Lung (tissue), 11 donors: ENCODE measurements at regions not wholly inside any gene's neighbourhood (a gene's known extent, or its start where the extent isn't known, plus 50 kb on each side); places are given as distances from the start of the nearest gene placed in this dataset.

Source experiments
- ATAC-seq: fragments of 200-7000 bp; cut with Tn5 transposase; one replicate; pipeline ENCODE4 v1.9.1; 2020; ENCODE audit warnings: moderate number of reproducible peaks; ENCODE audit not compliant: insufficient read depth, low FRiP score
- DNase-seq, 3 donors: peaks; one replicate each; pipeline ENCODE4 v3.0.0-alpha.2; 2013 to 2017
- H3K27ac ChIP-seq, 2 donors: one replicate each; pipeline ENCODE4 v1.5.1; 2013; ENCODE audit warnings: mild to moderate bottlenecking in 2 of 2, moderate library complexity in 2 of 2, control low read depth in 1 of 2, inconsistent platforms in 1 of 2, low read depth in 1 of 2, low read length in 1 of 2
- H3K27me3 ChIP-seq, 3 donors: one replicate each; pipeline ENCODE4 v1.5.1; 2013; ENCODE audit warnings: low read length in 2 of 3; ENCODE audit not compliant: control insufficient read depth in 3 of 3, insufficient read depth in 3 of 3
- H3K36me3 ChIP-seq, 4 donors: one replicate each; pipeline ENCODE4 v1.5.1; 2013; ENCODE audit warnings: low read length in 4 of 4, mild to moderate bottlenecking in 1 of 4, moderate library complexity in 1 of 4; ENCODE audit not compliant: control insufficient read depth in 4 of 4, insufficient read depth in 4 of 4
- H3K4me1 ChIP-seq, 5 donors: one replicate each; pipeline ENCODE4 v1.5.1; 2013; ENCODE audit warnings: low read length in 5 of 5, mild to moderate bottlenecking in 2 of 5, moderate library complexity in 1 of 5; ENCODE audit not compliant: control insufficient read depth in 5 of 5, insufficient read depth in 5 of 5
- H3K4me3 ChIP-seq: one replicate; pipeline ENCODE4 v1.5.1; 2013; ENCODE audit warnings: mild to moderate bottlenecking, control low read depth, moderate library complexity
- H3K9ac ChIP-seq, 2 donors: one replicate each; pipeline ENCODE4 v1.5.1; 2013; ENCODE audit warnings: low read length in 2 of 2, control low read depth in 1 of 2; ENCODE audit not compliant: insufficient read depth in 1 of 2
- H3K9me3 ChIP-seq, 4 donors: one replicate each; pipeline ENCODE4 v1.5.1; 2013; ENCODE audit warnings: low read length in 3 of 4, mild to moderate bottlenecking in 1 of 4, moderate library complexity in 1 of 4; ENCODE audit not compliant: control insufficient read depth in 4 of 4, insufficient read depth in 3 of 4
- WGBS, 2 donors: extraction: QIAGEN DNeasy Blood & Tissue Kit; methylation state at CpG; one replicate each; pipeline ENCODE4 v1.1.7; 2013; 5-methylcytosine and 5-hydroxymethylcytosine counted together
- TF ChIP-seq, protein P1 (sequence below): IDR thresholded peaks from 2 replicates; pipeline ENCODE4 v1.5.1; 2012; ENCODE audit warnings: mild to moderate bottlenecking; ENCODE audit errors: control extremely low read depth, extremely low read depth
- donor health status: control.
- donor health status: control.
- donor health status: Bipolar disorder and iron deficiency.
- donor health status: healthy.
- donor health status: DM: yes; HTN: yes; CAD: no.

DNA sequence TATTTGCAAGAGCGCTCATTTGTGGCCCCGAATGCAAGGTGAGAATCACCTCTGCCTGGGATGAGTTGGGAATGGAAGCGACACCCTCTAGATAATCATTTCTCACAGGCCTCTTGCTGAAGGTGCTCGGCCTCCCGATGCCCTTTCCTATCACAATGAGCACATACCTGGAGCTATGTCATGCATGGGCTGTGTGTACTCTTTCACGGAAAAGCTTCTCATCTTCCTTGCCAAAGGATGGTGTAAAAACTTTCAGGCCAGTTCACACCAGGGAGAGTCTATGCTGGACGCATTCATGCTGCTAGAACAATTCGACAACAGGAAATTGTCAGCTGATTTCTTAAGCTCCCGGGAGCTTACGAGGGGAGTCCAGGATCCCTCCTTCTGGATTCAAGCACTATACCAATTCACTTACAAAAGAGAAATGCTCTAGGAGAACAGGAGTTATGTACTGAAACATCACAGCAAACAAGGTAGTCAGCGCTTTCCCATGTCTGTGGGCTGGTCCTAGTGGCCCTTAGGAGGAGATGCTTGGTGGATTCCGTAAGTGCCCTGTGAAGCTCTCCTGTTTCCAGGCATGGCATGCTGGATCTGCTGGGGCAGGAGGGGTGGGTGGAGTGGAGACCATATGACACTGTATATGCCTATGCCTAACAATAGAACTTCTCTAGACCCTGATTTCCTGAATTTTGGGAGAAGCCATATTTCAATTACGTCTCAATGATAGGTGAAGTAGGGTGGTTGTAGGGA, 53.1 kb upstream of the B3GAT1 start:
- ATAC-seq (no peak), DNase-seq (no peak)

DNA sequence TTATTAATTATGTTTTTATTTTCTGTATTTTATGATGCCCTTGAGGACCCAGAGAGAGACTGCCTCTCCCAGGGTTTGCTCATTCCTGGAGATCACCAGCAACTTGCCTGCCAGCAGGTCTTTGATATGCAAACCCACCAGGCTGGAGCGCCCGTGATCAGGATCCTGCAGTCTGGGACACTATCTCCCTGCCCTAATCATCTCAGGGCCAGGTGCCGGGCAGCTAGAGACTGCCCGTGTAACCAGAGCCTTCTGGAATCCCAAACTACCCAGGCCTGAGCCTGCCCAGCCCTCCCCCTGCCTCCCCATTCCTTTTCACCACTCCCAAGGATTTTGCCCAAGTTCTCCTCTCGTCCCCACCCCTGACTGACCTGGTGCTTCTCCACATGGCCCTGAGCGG, 52.2 kb upstream of the B3GAT1 start:
- TF ChIP-seq, protein P1, sequence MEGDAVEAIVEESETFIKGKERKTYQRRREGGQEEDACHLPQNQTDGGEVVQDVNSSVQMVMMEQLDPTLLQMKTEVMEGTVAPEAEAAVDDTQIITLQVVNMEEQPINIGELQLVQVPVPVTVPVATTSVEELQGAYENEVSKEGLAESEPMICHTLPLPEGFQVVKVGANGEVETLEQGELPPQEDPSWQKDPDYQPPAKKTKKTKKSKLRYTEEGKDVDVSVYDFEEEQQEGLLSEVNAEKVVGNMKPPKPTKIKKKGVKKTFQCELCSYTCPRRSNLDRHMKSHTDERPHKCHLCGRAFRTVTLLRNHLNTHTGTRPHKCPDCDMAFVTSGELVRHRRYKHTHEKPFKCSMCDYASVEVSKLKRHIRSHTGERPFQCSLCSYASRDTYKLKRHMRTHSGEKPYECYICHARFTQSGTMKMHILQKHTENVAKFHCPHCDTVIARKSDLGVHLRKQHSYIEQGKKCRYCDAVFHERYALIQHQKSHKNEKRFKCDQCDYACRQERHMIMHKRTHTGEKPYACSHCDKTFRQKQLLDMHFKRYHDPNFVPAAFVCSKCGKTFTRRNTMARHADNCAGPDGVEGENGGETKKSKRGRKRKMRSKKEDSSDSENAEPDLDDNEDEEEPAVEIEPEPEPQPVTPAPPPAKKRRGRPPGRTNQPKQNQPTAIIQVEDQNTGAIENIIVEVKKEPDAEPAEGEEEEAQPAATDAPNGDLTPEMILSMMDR: no peak
- H3K27me3 ChIP-seq: peaks cover 0 to 10% (median 10%) of the 10 kb centered on the region in 3 donors
- H3K4me1 ChIP-seq: peaks cover 0 to 2% (median 0%) of the 10 kb centered on the region in 5 donors
- no peak overlapping the region for H3K27ac ChIP-seq
- H3K36me3 ChIP-seq: no peaks in the 10 kb centered on the region
- ATAC-seq (no peak), DNase-seq (no peak)
- H3K4me3 ChIP-seq: no peak overlapping the region
- WGBS, 2 donors: 50 to 55% methylated on average over 6 of the region's 6 CpGs
- H3K9me3 ChIP-seq: peaks cover 0 to 5% (median 0%) of the 10 kb centered on the region in 4 donors
- H3K9ac ChIP-seq: no peak overlapping the region

More for the DNA sequence above, 53.1 kb upstream of the B3GAT1 start:
- no peaks in the 10 kb centered on the region for H3K36me3 ChIP-seq
- no peak overlapping the region for H3K9ac ChIP-seq
- H3K27me3 ChIP-seq: peaks cover 0 to 10% (median 10%) of the 10 kb centered on the region in 3 donors
- peaks cover 0 to 2% (median 0%) of the 10 kb centered on the region in 4 donors for H3K9me3 ChIP-seq
- no peak overlapping the region for H3K27ac ChIP-seq
- 76% methylated on average over 13 of the region's 13 CpGs for WGBS, 2 donors
- TF ChIP-seq, protein P1: no peak
- H3K4me1 ChIP-seq: peaks cover 0 to 2% (median 0%) of the 10 kb centered on the region in 5 donors
- no peak overlapping the region for H3K4me3 ChIP-seq

DNA sequence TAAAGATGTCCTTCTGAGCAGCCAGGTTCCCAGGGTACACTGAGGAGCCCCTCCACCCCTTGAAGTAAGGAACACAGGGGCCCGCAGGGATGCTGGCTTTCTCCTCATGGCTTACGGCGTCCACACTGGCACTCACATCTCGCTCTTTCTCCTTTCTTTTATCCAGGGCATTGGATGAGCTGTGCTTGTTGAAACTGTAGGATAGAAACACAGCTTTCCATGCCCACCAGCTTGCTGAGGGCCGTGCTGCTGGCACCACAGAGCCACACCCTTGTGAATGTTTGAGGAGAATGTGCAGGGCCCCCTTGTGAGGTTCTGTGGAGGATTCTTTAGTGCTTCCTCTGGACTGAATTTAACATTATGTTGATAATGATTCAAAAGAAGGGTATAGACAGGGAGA, 51.7 kb upstream of the B3GAT1 start:
- H3K4me3 ChIP-seq: no peak overlapping the region
- no peak for ATAC-seq
- TF ChIP-seq, protein P1: no peak
- no peaks in the 10 kb centered on the region for H3K36me3 ChIP-seq
- peaks cover 0 to 8% (median 0%) of the 10 kb centered on the region in 4 donors for H3K9me3 ChIP-seq
- no peak for DNase-seq
- H3K4me1 ChIP-seq: peaks cover 0 to 2% (median 0%) of the 10 kb centered on the region in 5 donors
- no peak overlapping the region for H3K9ac ChIP-seq
- H3K27me3 ChIP-seq: peaks cover 0 to 10% (median 10%) of the 10 kb centered on the region in 3 donors
- H3K27ac ChIP-seq: no peak overlapping the region
- WGBS, 2 donors: 83 to 84% methylated on average over 5 of the region's 5 CpGs
